ENCODE measurements at regions not wholly inside any gene's neighbourhood (a gene's known extent, or its start where the extent isn't known, plus 50 kb on each side); places are given as distances from the start of the nearest gene placed in this dataset.

GRCh38 chr2:234753701-234754100, 198.1 kb upstream of the SH3BP4 start:
- Mint-ChIP-seq H3K4me1 (no peaks in the 10 kb centered on the region), H3K27ac (no peak overlapping the region), H3K27me3 (ENCODE audit: low read depth in 2 of 2) (peaks cover 12 to 16% of the 10 kb centered on the region in 2 donors), H3K9me3 (no peaks in the 10 kb centered on the region), H3K36me3 (no peaks in the 10 kb centered on the region), H3K4me3 (no peak overlapping the region)
- 43% methylated on average over 1 of the region's 4 CpGs for WGBS (ENCODE audit: insufficient coverage)
- ATAC-seq = no peak
- Histone ChIP-seq H3K36me3 (ENCODE audit: control insufficient read depth, insufficient read depth, low read length) (no peaks in the 10 kb centered on the region), H3K4me1 (ENCODE audit: control insufficient read depth, insufficient read depth, low read length) (no peaks in the 10 kb centered on the region), H3K9me3 (ENCODE audit: control insufficient read depth, insufficient read depth, low read length) (no peaks in the 10 kb centered on the region), H3K27me3 (ENCODE audit: control insufficient read depth, insufficient read depth, low read length) (no peaks in the 10 kb centered on the region), H3K27ac (ENCODE audit: low read length) (no peak overlapping the region), H3K4me3 (ENCODE audit: low read length) (no peak overlapping the region)
- TF ChIP-seq CTCF (IDR thresholded peaks at IDR 0.05) = no peak
- intact Hi-C loops (cut with micrococcal nuclease) = no loop called here
- no peak for DNase-seq

- no peak for ATAC-seq
- no peak overlapping the region for H3K4me3 ChIP-seq (ENCODE audit: low read length)
- TF ChIP-seq CTCF (IDR thresholded peaks at IDR 0.05) = no peak
- no peaks in the 10 kb centered on the region for H3K4me1 ChIP-seq (ENCODE audit: control insufficient read depth, insufficient read depth, low read length)
- H3K27me3 ChIP-seq (ENCODE audit: control insufficient read depth, insufficient read depth, low read length) = no peaks in the 10 kb centered on the region
- H3K9me3 ChIP-seq (ENCODE audit: control insufficient read depth, insufficient read depth, low read length) = no peaks in the 10 kb centered on the region
- DNase-seq = no peak
- WGBS (ENCODE audit: insufficient coverage) = 98% methylated on average over 3 of the region's 3 CpGs
- Mint-ChIP-seq H3K4me3 (no peak overlapping the region), H3K27me3 (ENCODE audit: low read depth in 2 of 2) (peaks cover 13 to 24% of the 10 kb centered on the region in 2 donors), H3K27ac (no peak overlapping the region), H3K9me3 (no peaks in the 10 kb centered on the region), H3K4me1 (no peaks in the 10 kb centered on the region), H3K36me3 (no peaks in the 10 kb centered on the region)
- intact Hi-C loops (cut with micrococcal nuclease) = no loop called here
- no peaks in the 10 kb centered on the region for H3K36me3 ChIP-seq (ENCODE audit: control insufficient read depth, insufficient read depth, low read length)
- H3K27ac ChIP-seq (ENCODE audit: low read length) = no peak overlapping the region
Measured at GRCh38 chr2:234752966-234753365, 198.9 kb upstream of the SH3BP4 start.

GRCh38 chr2:234751275-234751973, 200.4 kb upstream of the SH3BP4 start:
- DNase-seq (no peak), ATAC-seq (no peak)
- no peaks in the 10 kb centered on the region for H3K9me3 ChIP-seq (ENCODE audit: control insufficient read depth, insufficient read depth, low read length)
- Mint-ChIP-seq H3K4me1 (no peaks in the 10 kb centered on the region), H3K4me3 (no peak overlapping the region), H3K27me3 (ENCODE audit: low read depth in 2 of 2) (peaks cover 13 to 39% of the 10 kb centered on the region in 2 donors), H3K9me3 (no peaks in the 10 kb centered on the region), H3K36me3 (no peaks in the 10 kb centered on the region), H3K27ac (no peak overlapping the region)
- TF ChIP-seq CTCF (IDR thresholded peaks at IDR 0.05) = no peak
- no peaks in the 10 kb centered on the region for H3K36me3 ChIP-seq (ENCODE audit: control insufficient read depth, insufficient read depth, low read length)
- no peaks in the 10 kb centered on the region for H3K27me3 ChIP-seq (ENCODE audit: control insufficient read depth, insufficient read depth, low read length)
- no peak overlapping the region for H3K27ac ChIP-seq (ENCODE audit: low read length)
- WGBS (ENCODE audit: insufficient coverage) = 76% methylated on average over 3 of the region's 3 CpGs
- no peaks in the 10 kb centered on the region for H3K4me1 ChIP-seq (ENCODE audit: control insufficient read depth, insufficient read depth, low read length)
- intact Hi-C loops (cut with micrococcal nuclease) = no loop called here
- H3K4me3 ChIP-seq (ENCODE audit: low read length) = no peak overlapping the region

Data from natural killer cell (primary cell).